HepG2 (cell line): ENCODE measurements at regions not wholly inside any gene's neighbourhood (a gene's known extent, or its start where the extent isn't known, plus 50 kb on each side); places are given as distances from the start of the nearest gene placed in this dataset.

Experiments
- ATAC-seq: fragments of 200-7000 bp; cut with Tn5 transposase; 3 replicates; pipeline ENCODE4 v1.9.1; 2020; ENCODE audit warnings: mild to moderate bottlenecking, moderate library complexity
- BruUV-seq: library from RNA; stranded (reverse); fragments of 400-500 nt; replicated peaks from 2 replicates; lab custom pipeline; 2021; lab: Mats Ljungman, UMichigan
- CTCF ChIA-PET: fragments of 300-600 bp; formaldehyde crosslinking; extraction: SDS; loops from one replicate; lab custom pipeline; 2021; ENCODE audit warnings: low total read pairs, inconsistent platforms, low intra/inter-chr PET ratio; lab: Yijun Ruan, JAX
- POLR2A ChIA-PET: fragments of 350-600 bp; sonication (Branson Sonifier 250); formaldehyde crosslinking; loops from one replicate; lab custom pipeline; 2020; ENCODE audit warnings: antibody characterized with exemption, inconsistent platforms; lab: Yijun Ruan, JAX
- DNase-seq: peaks from one replicate; pipeline ENCODE4 v3.0.0-alpha.2; 2015; ENCODE audit warnings: low spot score
- FAIRE-seq: peaks from 3 replicates; lab custom pipeline; 2011; peaks lifted over from hg19 to GRCh38; lab: Jason Lieb, UNC
- H2AFZ ChIP-seq: one replicate; pipeline ENCODE4 v1.6.1; 2011; ENCODE audit warnings: low read length, inconsistent platforms
- H3K27ac ChIP-seq: fragments of 300-600 bp; 3 replicates; pipeline ENCODE4 v1.8.0; 2011; ENCODE audit warnings: mixed run types, mild to moderate bottlenecking, mixed read lengths, low read length, inconsistent platforms; ENCODE audit not compliant: insufficient read depth; ENCODE audit errors: extremely low read length
- H3K27me3 ChIP-seq, 2 experiments: fragments of 200-600 bp in 1 of 2; 2 replicates in 1 of 2; 3 replicates in 1 of 2; pipeline versions ENCODE4 v1.6.0 to v1.8.0; 2011; ENCODE audit warnings: low read length in 2 of 2, mild to moderate bottlenecking in 2 of 2, moderate library complexity in 2 of 2, inconsistent platforms in 1 of 2; ENCODE audit not compliant: insufficient read depth in 2 of 2, control insufficient read depth in 1 of 2
- H3K36me3 ChIP-seq, 2 experiments: fragments of 200-600 bp in 1 of 2; replicated peaks in 1 of 2; 2 replicates in 1 of 2; 3 replicates in 1 of 2; pipeline versions ENCODE4 v1.5.1 to v1.8.0; 2011; ENCODE audit warnings: low read length in 2 of 2, inconsistent platforms in 1 of 2; ENCODE audit not compliant: insufficient read depth in 2 of 2, control insufficient read depth in 1 of 2
- H3K4me1 ChIP-seq: 2 replicates; pipeline ENCODE4 v1.5.1; 2012; ENCODE audit warnings: low read length, inconsistent platforms; ENCODE audit not compliant: insufficient read depth
- H3K4me2 ChIP-seq: 2 replicates; pipeline ENCODE4 v1.6.0; 2011; ENCODE audit warnings: low read depth, low read length, inconsistent platforms
- H3K4me3 ChIP-seq, 3 experiments: fragments of 200-600 bp in 1 of 3; sonication (generic), shearing (Covaris generic) in 1 of 3; replicated peaks in 1 of 3; 2 replicates each; pipeline ENCODE4 v1.5.1; 2011 to 2016; ENCODE audit warnings: low read length in 3 of 3, inconsistent platforms in 2 of 3, low read depth in 2 of 3, mild to moderate bottlenecking in 2 of 3, control low read depth in 1 of 3, mixed read lengths in 1 of 3; ENCODE audit not compliant: insufficient read depth in 1 of 3
- H3K79me2 ChIP-seq: one replicate; pipeline ENCODE4 v1.6.1; 2011; ENCODE audit warnings: low read length, inconsistent platforms; ENCODE audit not compliant: insufficient read depth
- H3K9ac ChIP-seq: 2 replicates; pipeline ENCODE4 v1.6.0; 2011; ENCODE audit warnings: mild to moderate bottlenecking, low read depth, low read length, inconsistent platforms; ENCODE audit not compliant: insufficient read depth
- H3K9me3 ChIP-seq: 2 replicates; pipeline ENCODE4 v1.5.1; 2012; ENCODE audit warnings: mild to moderate bottlenecking, low read length
- H4K20me1 ChIP-seq: 2 replicates; pipeline ENCODE4 v1.6.0; 2011; ENCODE audit warnings: inconsistent platforms, mild to moderate bottlenecking, low read length, moderate library complexity; ENCODE audit not compliant: insufficient read depth
- ETV5 ChIP-seq: IDR thresholded peaks from 2 replicates; pipeline ENCODE4 v1.6.1; 2018; ENCODE audit warnings: missing biosample characterization, missing genetic modification reagents, inconsistent platforms, borderline replicate concordance
- FOXJ3 ChIP-seq: sonication (generic); formaldehyde crosslinking; IDR thresholded peaks from 2 replicates; pipeline ENCODE4 v1.4.0; 2020; ENCODE audit warnings: missing genetic modification reagents, mild to moderate bottlenecking, borderline replicate concordance
- FOXK2 ChIP-seq: fragments of 450-650 bp; IDR thresholded peaks from 2 replicates; pipeline ENCODE4 v1.6.1; 2016
- JUND ChIP-seq: sonication (generic); formaldehyde crosslinking; IDR thresholded peaks from 2 replicates; pipeline ENCODE4 v1.8.0; 2022; ENCODE audit warnings: mild to moderate bottlenecking, missing genetic modification reagents
- KDM5B ChIP-seq: sonication (generic); formaldehyde crosslinking; IDR thresholded peaks from 2 replicates; pipeline ENCODE4 v1.4.0; 2020; ENCODE audit warnings: missing genetic modification reagents, mild to moderate bottlenecking, borderline replicate concordance
- POLR2A ChIP-seq, 2 experiments: IDR thresholded peaks; 2 replicates each; pipeline ENCODE4 v1.6.1; 2011; ENCODE audit warnings: low read depth in 2 of 2, low read length in 2 of 2, mild to moderate bottlenecking in 1 of 2, moderate library complexity in 1 of 2; ENCODE audit not compliant: insufficient read depth in 1 of 2
- PPARG ChIP-seq: conservative IDR thresholded peaks from 2 replicates; pipeline ENCODE4 v1.6.1; 2016; ENCODE audit warnings: missing biosample characterization, missing genetic modification reagents
- ZBTB38 ChIP-seq: sonication (generic); formaldehyde crosslinking; IDR thresholded peaks from 2 replicates; pipeline ENCODE4 v1.5.1; 2020; ENCODE audit warnings: mild to moderate bottlenecking, missing genetic modification reagents
- ZNF326 ChIP-seq: sonication (generic); formaldehyde crosslinking; IDR thresholded peaks from 2 replicates; pipeline ENCODE4 v1.4.0; 2020; ENCODE audit warnings: missing genetic modification reagents, borderline replicate concordance
- ZNF34 ChIP-seq: sonication (generic); formaldehyde crosslinking; IDR thresholded peaks from 2 replicates; pipeline ENCODE4 v1.4.0; 2020; ENCODE audit warnings: mild to moderate bottlenecking, missing genetic modification reagents, borderline replicate concordance
- ZNF546 ChIP-seq: sonication (generic); formaldehyde crosslinking; conservative IDR thresholded peaks from 2 replicates; pipeline ENCODE4 v1.8.1; 2023; ENCODE audit warnings: mild to moderate bottlenecking, missing genetic modification reagents
- ZNF557 ChIP-seq: sonication (generic); formaldehyde crosslinking; IDR thresholded peaks from 2 replicates; pipeline ENCODE4 v1.4.0; 2020; ENCODE audit warnings: missing genetic modification reagents
- WGBS: methylation state at CpG from one replicate; pipeline ENCODE4 v1.1.6; 2017; ENCODE audit warnings: low lambda C conversion rate; 5-methylcytosine and 5-hydroxymethylcytosine counted together
- in situ Hi-C: cut with HindIII; loops from 2 replicates; pipeline ENCODE4 v1.10.0; 2017; ENCODE audit warnings: low pct_unique_long_range_greater_than_20kb; ENCODE audit not compliant: extremely low pct_ligation_motif_present
- intact Hi-C: fragments of 100-400 bp; cut with micrococcal nuclease; formaldehyde crosslinking; loops from one replicate; pipeline ENCODE4 v1.10.0; 2022; ENCODE audit not compliant: unreplicated experiment
- TF ChIP-seq, protein P1 (sequence below), 2 experiments: IDR thresholded peaks; 2 replicates each; pipeline ENCODE4 v1.6.1; 2011 to 2012; ENCODE audit warnings: low read length in 2 of 2, borderline replicate concordance in 1 of 2, low read depth in 1 of 2, mild to moderate bottlenecking in 1 of 2, moderate library complexity in 1 of 2
- TF ChIP-seq, protein P2 (sequence below): fragments of 450-650 bp; IDR thresholded peaks from 2 replicates; pipeline ENCODE4 v1.6.1; 2017; ENCODE audit warnings: mild to moderate bottlenecking
- TF ChIP-seq, protein P3 (sequence below): sonication (generic); formaldehyde crosslinking; IDR thresholded peaks from 2 replicates; pipeline ENCODE4 v1.8.0; 2022; ENCODE audit warnings: mild to moderate bottlenecking, missing genetic modification reagents

- TF ChIP-seq ETV5 (CRISPR knock-in tag) (no peak), POLR2A (IDR thresholded peaks at IDR 0.05; ENCODE audit: insufficient read depth in 1 of 2, low read depth in 2 of 2, low read length in 2 of 2) (no peak)
Observed at GRCh38 chr2:144708626-144709025, 188.7 kb upstream of the ZEB2 start (continued).

DNA sequence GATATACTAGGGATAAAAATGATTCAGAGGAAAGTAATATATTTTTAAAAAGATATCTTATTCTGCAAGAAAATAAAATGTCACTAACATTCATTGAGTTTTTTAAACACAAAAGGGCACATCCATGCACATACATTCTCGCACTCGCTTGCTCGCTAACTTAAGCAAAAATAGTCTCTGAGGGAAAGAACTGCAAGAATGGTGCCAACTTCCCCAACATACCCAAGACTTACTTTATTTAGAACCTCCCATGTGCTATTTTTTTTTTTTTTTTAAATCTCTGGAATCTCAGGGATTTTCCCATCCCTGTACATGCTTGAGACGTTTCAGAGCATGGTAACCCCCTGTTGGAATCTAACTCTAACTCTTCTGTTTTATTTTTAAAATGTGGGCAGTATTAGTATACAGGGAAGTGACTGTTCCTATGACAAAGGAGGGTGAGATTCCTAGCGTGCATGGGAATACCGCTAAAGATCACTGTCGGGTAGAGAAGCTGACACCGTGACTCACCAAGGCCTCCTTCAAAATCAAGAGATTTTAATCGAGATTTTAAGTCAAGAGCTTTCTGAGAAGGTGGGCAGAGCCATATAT, 187.9 kb upstream of the ZEB2 start:
- CTCF ChIA-PET: no interaction called here
- TF ChIP-seq ZBTB38 (no peak), FOXJ3 (no peak), JUND (CRISPR knock-in tag) (no peak), FOXK2 (no peak), ZNF34 (CRISPR knock-in tag) (no peak), ZNF326 (no peak), KDM5B (CRISPR knock-in tag) (no peak), PPARG (CRISPR knock-in tag) (no peak), ZNF557 (no peak), ZNF546 (CRISPR knock-in tag) (no peak)
- TF ChIP-seq, protein P1, sequence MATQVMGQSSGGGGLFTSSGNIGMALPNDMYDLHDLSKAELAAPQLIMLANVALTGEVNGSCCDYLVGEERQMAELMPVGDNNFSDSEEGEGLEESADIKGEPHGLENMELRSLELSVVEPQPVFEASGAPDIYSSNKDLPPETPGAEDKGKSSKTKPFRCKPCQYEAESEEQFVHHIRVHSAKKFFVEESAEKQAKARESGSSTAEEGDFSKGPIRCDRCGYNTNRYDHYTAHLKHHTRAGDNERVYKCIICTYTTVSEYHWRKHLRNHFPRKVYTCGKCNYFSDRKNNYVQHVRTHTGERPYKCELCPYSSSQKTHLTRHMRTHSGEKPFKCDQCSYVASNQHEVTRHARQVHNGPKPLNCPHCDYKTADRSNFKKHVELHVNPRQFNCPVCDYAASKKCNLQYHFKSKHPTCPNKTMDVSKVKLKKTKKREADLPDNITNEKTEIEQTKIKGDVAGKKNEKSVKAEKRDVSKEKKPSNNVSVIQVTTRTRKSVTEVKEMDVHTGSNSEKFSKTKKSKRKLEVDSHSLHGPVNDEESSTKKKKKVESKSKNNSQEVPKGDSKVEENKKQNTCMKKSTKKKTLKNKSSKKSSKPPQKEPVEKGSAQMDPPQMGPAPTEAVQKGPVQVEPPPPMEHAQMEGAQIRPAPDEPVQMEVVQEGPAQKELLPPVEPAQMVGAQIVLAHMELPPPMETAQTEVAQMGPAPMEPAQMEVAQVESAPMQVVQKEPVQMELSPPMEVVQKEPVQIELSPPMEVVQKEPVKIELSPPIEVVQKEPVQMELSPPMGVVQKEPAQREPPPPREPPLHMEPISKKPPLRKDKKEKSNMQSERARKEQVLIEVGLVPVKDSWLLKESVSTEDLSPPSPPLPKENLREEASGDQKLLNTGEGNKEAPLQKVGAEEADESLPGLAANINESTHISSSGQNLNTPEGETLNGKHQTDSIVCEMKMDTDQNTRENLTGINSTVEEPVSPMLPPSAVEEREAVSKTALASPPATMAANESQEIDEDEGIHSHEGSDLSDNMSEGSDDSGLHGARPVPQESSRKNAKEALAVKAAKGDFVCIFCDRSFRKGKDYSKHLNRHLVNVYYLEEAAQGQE (IDR thresholded peaks at IDR 0.05; ENCODE audit: borderline replicate concordance in 1 of 2, low read depth in 1 of 2, low read length in 2 of 2): no peak
- TF ChIP-seq, protein P2, sequence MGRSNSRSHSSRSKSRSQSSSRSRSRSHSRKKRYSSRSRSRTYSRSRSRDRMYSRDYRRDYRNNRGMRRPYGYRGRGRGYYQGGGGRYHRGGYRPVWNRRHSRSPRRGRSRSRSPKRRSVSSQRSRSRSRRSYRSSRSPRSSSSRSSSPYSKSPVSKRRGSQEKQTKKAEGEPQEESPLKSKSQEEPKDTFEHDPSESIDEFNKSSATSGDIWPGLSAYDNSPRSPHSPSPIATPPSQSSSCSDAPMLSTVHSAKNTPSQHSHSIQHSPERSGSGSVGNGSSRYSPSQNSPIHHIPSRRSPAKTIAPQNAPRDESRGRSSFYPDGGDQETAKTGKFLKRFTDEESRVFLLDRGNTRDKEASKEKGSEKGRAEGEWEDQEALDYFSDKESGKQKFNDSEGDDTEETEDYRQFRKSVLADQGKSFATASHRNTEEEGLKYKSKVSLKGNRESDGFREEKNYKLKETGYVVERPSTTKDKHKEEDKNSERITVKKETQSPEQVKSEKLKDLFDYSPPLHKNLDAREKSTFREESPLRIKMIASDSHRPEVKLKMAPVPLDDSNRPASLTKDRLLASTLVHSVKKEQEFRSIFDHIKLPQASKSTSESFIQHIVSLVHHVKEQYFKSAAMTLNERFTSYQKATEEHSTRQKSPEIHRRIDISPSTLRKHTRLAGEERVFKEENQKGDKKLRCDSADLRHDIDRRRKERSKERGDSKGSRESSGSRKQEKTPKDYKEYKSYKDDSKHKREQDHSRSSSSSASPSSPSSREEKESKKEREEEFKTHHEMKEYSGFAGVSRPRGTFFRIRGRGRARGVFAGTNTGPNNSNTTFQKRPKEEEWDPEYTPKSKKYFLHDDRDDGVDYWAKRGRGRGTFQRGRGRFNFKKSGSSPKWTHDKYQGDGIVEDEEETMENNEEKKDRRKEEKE: no peak
- TF ChIP-seq, protein P3, sequence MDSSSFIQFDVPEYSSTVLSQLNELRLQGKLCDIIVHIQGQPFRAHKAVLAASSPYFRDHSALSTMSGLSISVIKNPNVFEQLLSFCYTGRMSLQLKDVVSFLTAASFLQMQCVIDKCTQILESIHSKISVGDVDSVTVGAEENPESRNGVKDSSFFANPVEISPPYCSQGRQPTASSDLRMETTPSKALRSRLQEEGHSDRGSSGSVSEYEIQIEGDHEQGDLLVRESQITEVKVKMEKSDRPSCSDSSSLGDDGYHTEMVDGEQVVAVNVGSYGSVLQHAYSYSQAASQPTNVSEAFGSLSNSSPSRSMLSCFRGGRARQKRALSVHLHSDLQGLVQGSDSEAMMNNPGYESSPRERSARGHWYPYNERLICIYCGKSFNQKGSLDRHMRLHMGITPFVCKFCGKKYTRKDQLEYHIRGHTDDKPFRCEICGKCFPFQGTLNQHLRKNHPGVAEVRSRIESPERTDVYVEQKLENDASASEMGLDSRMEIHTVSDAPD: no peak

More for the DNA sequence above, 187.9 kb upstream of the ZEB2 start:
- Histone ChIP-seq H3K27ac (no peak overlapping the region), H4K20me1 (no peaks in the 10 kb centered on the region), H3K79me2 (no peaks in the 10 kb centered on the region), H3K9me3 (peaks cover 4% of the 10 kb centered on the region; the same call in 1 of the 2 replicates), H3K4me3 (no peak overlapping the region), H3K9ac (no peak overlapping the region), H3K36me3 (no peaks in the 10 kb centered on the region), H3K27me3 (no peaks in the 10 kb centered on the region), H2AFZ (no peak overlapping the region), H3K4me2 (no peak overlapping the region), H3K4me1 (no peaks in the 10 kb centered on the region)
- in situ Hi-C loops (no loop called here), intact Hi-C loops (no loop called here)
- FAIRE-seq: no peak
- POLR2A ChIA-PET: no interaction called here
- no TSS peak for BruUV-seq
- DNase-seq: no peak
- 37% methylated on average over 9 of the region's 9 CpGs for WGBS
- no peak for ATAC-seq
